Superior temporal gyrus (tissue), 1 donor: ENCODE measurements at regions not wholly inside any gene's neighbourhood (a gene's known extent, or its start where the extent isn't known, plus 50 kb on each side); places are given as distances from the start of the nearest gene placed in this dataset.
A peak's percentile ranks its signal among the peaks of the same experiment; 100 is the strongest.

Experiments used
- DNase-seq: peaks from one replicate; pipeline ENCODE4 v3.0.0-alpha.2; 2016; ENCODE audit errors: extremely low spot score

GRCh38 chr14:61847861-61848260, 85.6 kb downstream of the SNAPC1 start:
- DNase-seq, result no peak

- DNase-seq, result no peak
Observed at GRCh38 chr14:61854898-61855297, 92.7 kb downstream of the SNAPC1 start.

- no peak for DNase-seq
Observed at GRCh38 chr14:61860294-61860918, 98.2 kb downstream of the SNAPC1 start.

- DNase-seq, result no peak
Observed at GRCh38 chr14:61861320-61861865, 99.2 kb downstream of the SNAPC1 start.

- DNase-seq, result no peak
Observed at GRCh38 chr14:61864329-61864898, 102.2 kb downstream of the SNAPC1 start.

GRCh38 chr14:61866932-61867920, 105.0 kb downstream of the SNAPC1 start:
- peak; percentile 22 for DNase-seq

- no peak for DNase-seq
Observed at GRCh38 chr14:61868846-61869245, 106.6 kb downstream of the SNAPC1 start.

GRCh38 chr14:61870163-61870562, 107.9 kb downstream of the SNAPC1 start:
- DNase-seq, result no peak

GRCh38 chr14:61872452-61872851, 110.2 kb downstream of the SNAPC1 start:
- DNase-seq, result no peak

- no peak for DNase-seq
Observed at GRCh38 chr14:61875483-61875882, 113.3 kb downstream of the SNAPC1 start.

GRCh38 chr14:61876362-61877034, 114.3 kb downstream of the SNAPC1 start:
- peak; percentile 80 for DNase-seq

GRCh38 chr14:61877035-61877390, 114.8 kb downstream of the SNAPC1 start:
- DNase-seq, result no peak

- no peak for DNase-seq
Observed at GRCh38 chr14:61877768-61878167, 115.5 kb downstream of the SNAPC1 start.

GRCh38 chr14:61878931-61879330, 116.7 kb downstream of the SNAPC1 start:
- no peak for DNase-seq

GRCh38 chr14:61881046-61881445, 118.8 kb downstream of the SNAPC1 start:
- no peak for DNase-seq

- DNase-seq, result no peak
Observed at GRCh38 chr14:61884711-61885110, 122.5 kb downstream of the SNAPC1 start.

- no peak for DNase-seq
Observed at GRCh38 chr14:61885203-61885961, 123.2 kb downstream of the SNAPC1 start.

GRCh38 chr14:61887628-61888027, 125.4 kb downstream of the SNAPC1 start:
- no peak for DNase-seq

- no peak for DNase-seq
Observed at GRCh38 chr14:61889914-61890351, 127.7 kb downstream of the SNAPC1 start.

- no peak for DNase-seq
Observed at GRCh38 chr14:61891170-61891569, 128.9 kb downstream of the SNAPC1 start.

GRCh38 chr14:61891810-61892209, 129.6 kb downstream of the SNAPC1 start:
- no peak for DNase-seq
